OCI-LY1 (cell line): ENCODE measurements at regions not wholly inside any gene's neighbourhood (a gene's known extent, or its start where the extent isn't known, plus 50 kb on each side); places are given as distances from the start of the nearest gene placed in this dataset.

ENCODE experiments used
- CTCF ChIP-seq: fragments of 200-600 bp; sonication (generic), shearing (Covaris generic); IDR thresholded peaks from 2 replicates; pipeline ENCODE4 v1.5.1; 2017; ENCODE audit warnings: mild to moderate bottlenecking, antibody characterized with exemption, low read length, moderate library complexity, mixed read lengths
- EZH2 ChIP-seq: fragments of 200-600 bp; sonication (generic), shearing (Covaris generic); IDR thresholded peaks from 2 replicates; pipeline ENCODE4 v1.8.0; 2017; ENCODE audit warnings: borderline replicate concordance, mixed run types, mild to moderate bottlenecking, antibody characterized with exemption, low read length, moderate library complexity, mixed read lengths

DNA sequence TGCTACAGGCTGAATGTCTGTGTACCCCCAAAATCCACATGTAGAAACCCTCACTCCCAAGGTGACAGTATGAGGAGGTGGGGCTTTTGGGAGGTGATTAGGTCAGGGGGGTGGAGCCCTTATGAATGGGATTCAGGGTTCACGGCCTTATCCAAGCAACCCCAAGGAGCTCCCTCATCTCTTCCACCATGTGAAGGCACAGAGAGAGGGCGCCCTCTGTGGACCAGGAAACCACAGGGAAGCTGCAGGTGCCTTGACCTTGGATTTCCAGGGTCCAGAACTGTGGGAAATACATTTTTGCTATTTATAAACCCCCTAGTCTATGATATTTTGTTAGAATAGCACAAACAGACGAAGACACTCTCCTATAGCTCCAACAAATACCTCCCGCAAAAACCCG lies 53.6 kb upstream of the IRX2 start:
- TF ChIP-seq CTCF (peak; percentile 6; the same call in 1 of the 2 replicates), EZH2 (no peak)
